ENCODE measurements at regions not wholly inside any gene's neighbourhood (a gene's known extent, or its start where the extent isn't known, plus 50 kb on each side); places are given as distances from the start of the nearest gene placed in this dataset.

GRCh38 chr10:63799521-63800300 lies 278.5 kb downstream of the REEP3 start:
- no peaks in the 10 kb centered on the region for H3K9me3 ChIP-seq (ENCODE audit: low read length)
- no peaks in the 10 kb centered on the region for H3K79me2 ChIP-seq (ENCODE audit: insufficient read depth, low read length)
- H4K20me1 ChIP-seq (ENCODE audit: insufficient read depth, low read length), result no peaks in the 10 kb centered on the region
- peaks cover 4% of the 10 kb centered on the region; the same call in 1 of the 2 replicates for H3K27me3 ChIP-seq (ENCODE audit: insufficient read depth, low read length)
- no peaks in the 10 kb centered on the region for H3K9me2 ChIP-seq (ENCODE audit: low read depth, low read length)
- H3F3A ChIP-seq (ENCODE audit: insufficient read depth, low read length), result no peaks in the 10 kb centered on the region
- TF ChIP-seq CTCF (IDR thresholded peaks at IDR 0.05; ENCODE audit: low read length) (no peak), EZH2 (IDR thresholded peaks at IDR 0.05; ENCODE audit: borderline replicate concordance, low read length) (no peak)
- no peaks in the 10 kb centered on the region for H3K4me1 ChIP-seq (ENCODE audit: insufficient read depth, low read length, severe bottlenecking)
- H3K36me3 ChIP-seq (ENCODE audit: insufficient read depth, low read length), result no peaks in the 10 kb centered on the region
- no peak overlapping the region for H3K27ac ChIP-seq (ENCODE audit: low read depth, low read length, poor library complexity, severe bottlenecking)
- no peak overlapping the region for H3K9ac ChIP-seq (ENCODE audit: low read length)
- H3K4me3 ChIP-seq (ENCODE audit: low read depth, low read length, poor library complexity, severe bottlenecking), result no peak overlapping the region
- no peak overlapping the region for H3K4me2 ChIP-seq (ENCODE audit: low read length)
- no peak overlapping the region for H2AFZ ChIP-seq (ENCODE audit: low read length)

GRCh38 chr10:63801166-63801565 lies 280.0 kb downstream of the REEP3 start:
- Histone ChIP-seq H3K9me3 (ENCODE audit: low read length) (no peaks in the 10 kb centered on the region), H3K36me3 (ENCODE audit: insufficient read depth, low read length) (no peaks in the 10 kb centered on the region), H3K27ac (ENCODE audit: low read depth, low read length, poor library complexity, severe bottlenecking) (no peak overlapping the region), H4K20me1 (ENCODE audit: insufficient read depth, low read length) (no peaks in the 10 kb centered on the region), H3K9me2 (ENCODE audit: low read depth, low read length) (no peaks in the 10 kb centered on the region), H2AFZ (ENCODE audit: low read length) (no peak overlapping the region), H3K9ac (ENCODE audit: low read length) (no peak overlapping the region), H3K4me1 (ENCODE audit: insufficient read depth, low read length, severe bottlenecking) (no peaks in the 10 kb centered on the region), H3K79me2 (ENCODE audit: insufficient read depth, low read length) (no peaks in the 10 kb centered on the region), H3K4me3 (ENCODE audit: low read depth, low read length, poor library complexity, severe bottlenecking) (no peak overlapping the region), H3K27me3 (ENCODE audit: insufficient read depth, low read length) (peaks cover 4% of the 10 kb centered on the region; the same call in 1 of the 2 replicates), H3F3A (ENCODE audit: insufficient read depth, low read length) (no peaks in the 10 kb centered on the region), H3K4me2 (ENCODE audit: low read length) (no peak overlapping the region)
- TF ChIP-seq EZH2 (IDR thresholded peaks at IDR 0.05; ENCODE audit: borderline replicate concordance, low read length) (no peak), CTCF (IDR thresholded peaks at IDR 0.05; ENCODE audit: low read length) (no peak)

- Histone ChIP-seq H3K27ac (ENCODE audit: low read depth, low read length, poor library complexity, severe bottlenecking) (no peak overlapping the region), H3K4me2 (ENCODE audit: low read length) (no peak overlapping the region), H3K79me2 (ENCODE audit: insufficient read depth, low read length) (no peaks in the 10 kb centered on the region), H3K36me3 (ENCODE audit: insufficient read depth, low read length) (no peaks in the 10 kb centered on the region), H3K9me2 (ENCODE audit: low read depth, low read length) (no peaks in the 10 kb centered on the region), H3K27me3 (ENCODE audit: insufficient read depth, low read length) (peaks cover 4% of the 10 kb centered on the region; the same call in 1 of the 2 replicates), H2AFZ (ENCODE audit: low read length) (no peak overlapping the region), H3K9ac (ENCODE audit: low read length) (no peak overlapping the region), H3F3A (ENCODE audit: insufficient read depth, low read length) (no peaks in the 10 kb centered on the region), H3K4me1 (ENCODE audit: insufficient read depth, low read length, severe bottlenecking) (no peaks in the 10 kb centered on the region), H4K20me1 (ENCODE audit: insufficient read depth, low read length) (no peaks in the 10 kb centered on the region), H3K9me3 (ENCODE audit: low read length) (no peaks in the 10 kb centered on the region), H3K4me3 (ENCODE audit: low read depth, low read length, poor library complexity, severe bottlenecking) (no peak overlapping the region)
- TF ChIP-seq EZH2 (IDR thresholded peaks at IDR 0.05; ENCODE audit: borderline replicate concordance, low read length), result no peak
- no peak for TF ChIP-seq CTCF (IDR thresholded peaks at IDR 0.05; ENCODE audit: low read length)
Observed at GRCh38 chr10:63806330-63806729, 285.1 kb downstream of the REEP3 start.
